ENCODE measurements at regions not wholly inside any gene's neighbourhood (a gene's known extent, or its start where the extent isn't known, plus 50 kb on each side); places are given as distances from the start of the nearest gene placed in this dataset.

DNA sequence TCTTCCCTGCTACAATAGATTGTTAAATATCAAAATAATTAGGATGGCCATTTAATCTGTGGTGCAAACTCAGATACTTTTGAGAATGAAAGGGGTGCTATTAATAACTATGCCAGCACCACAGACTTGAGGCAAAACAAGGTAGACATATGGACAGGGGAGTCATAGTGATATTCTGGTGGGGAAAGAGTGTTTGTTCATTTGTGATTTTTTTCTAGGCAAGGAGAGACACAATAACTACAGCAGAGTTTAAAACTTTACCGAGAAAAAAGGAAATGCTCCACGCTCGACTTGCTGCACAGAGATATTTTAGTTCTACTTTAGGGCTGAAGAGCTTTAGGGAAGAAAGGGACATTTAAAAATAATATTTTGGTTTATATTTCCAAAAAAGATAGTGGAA lies 611.2 kb upstream of the GRM7 start:
- TF ChIP-seq, protein P1, sequence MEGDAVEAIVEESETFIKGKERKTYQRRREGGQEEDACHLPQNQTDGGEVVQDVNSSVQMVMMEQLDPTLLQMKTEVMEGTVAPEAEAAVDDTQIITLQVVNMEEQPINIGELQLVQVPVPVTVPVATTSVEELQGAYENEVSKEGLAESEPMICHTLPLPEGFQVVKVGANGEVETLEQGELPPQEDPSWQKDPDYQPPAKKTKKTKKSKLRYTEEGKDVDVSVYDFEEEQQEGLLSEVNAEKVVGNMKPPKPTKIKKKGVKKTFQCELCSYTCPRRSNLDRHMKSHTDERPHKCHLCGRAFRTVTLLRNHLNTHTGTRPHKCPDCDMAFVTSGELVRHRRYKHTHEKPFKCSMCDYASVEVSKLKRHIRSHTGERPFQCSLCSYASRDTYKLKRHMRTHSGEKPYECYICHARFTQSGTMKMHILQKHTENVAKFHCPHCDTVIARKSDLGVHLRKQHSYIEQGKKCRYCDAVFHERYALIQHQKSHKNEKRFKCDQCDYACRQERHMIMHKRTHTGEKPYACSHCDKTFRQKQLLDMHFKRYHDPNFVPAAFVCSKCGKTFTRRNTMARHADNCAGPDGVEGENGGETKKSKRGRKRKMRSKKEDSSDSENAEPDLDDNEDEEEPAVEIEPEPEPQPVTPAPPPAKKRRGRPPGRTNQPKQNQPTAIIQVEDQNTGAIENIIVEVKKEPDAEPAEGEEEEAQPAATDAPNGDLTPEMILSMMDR (IDR thresholded peaks at IDR 0.05; ENCODE audit: unreplicated experiment), result no peak
- Mint-ChIP-seq H3K27me3 (ENCODE audit: unreplicated experiment) (no peaks in the 10 kb centered on the region), H3K4me3 (ENCODE audit: low read depth, unreplicated experiment) (no peak overlapping the region), H3K9me3 (ENCODE audit: low read depth, unreplicated experiment) (peaks cover 13% of the 10 kb centered on the region), H3K4me1 (ENCODE audit: low read depth, unreplicated experiment) (no peaks in the 10 kb centered on the region), H3K36me3 (ENCODE audit: insufficient read depth, unreplicated experiment) (no peaks in the 10 kb centered on the region), H3K27ac (ENCODE audit: unreplicated experiment) (no peak overlapping the region)
- CTCF ChIA-PET, result no interaction called here
- DNase-seq, result no peak
- BruUV-seq (replicated peaks), result no TSS peak
- intact Hi-C loops (cut with micrococcal nuclease; ENCODE audit: unreplicated experiment), result no loop called here

DNA sequence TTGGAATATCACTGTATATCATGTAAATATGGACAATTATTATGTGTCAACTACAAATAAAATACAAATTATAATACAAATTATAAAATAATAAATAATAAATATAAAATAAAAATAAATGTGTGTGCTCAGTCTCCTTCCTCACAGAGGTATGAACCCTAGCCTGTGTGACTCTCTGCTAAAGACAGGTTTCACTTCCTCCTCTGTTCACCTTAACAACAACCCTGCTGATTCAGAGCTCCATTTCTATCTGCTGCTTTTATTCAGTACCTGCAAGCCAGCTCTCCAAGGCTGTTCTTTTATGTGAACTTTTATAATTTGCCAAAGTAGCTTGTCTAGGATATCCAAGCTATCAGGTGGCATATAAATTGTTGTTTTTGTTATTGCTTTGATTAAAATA lies 610.7 kb upstream of the GRM7 start:
- Mint-ChIP-seq H3K27ac (ENCODE audit: unreplicated experiment) (no peak overlapping the region), H3K4me1 (ENCODE audit: low read depth, unreplicated experiment) (no peaks in the 10 kb centered on the region)

DNA sequence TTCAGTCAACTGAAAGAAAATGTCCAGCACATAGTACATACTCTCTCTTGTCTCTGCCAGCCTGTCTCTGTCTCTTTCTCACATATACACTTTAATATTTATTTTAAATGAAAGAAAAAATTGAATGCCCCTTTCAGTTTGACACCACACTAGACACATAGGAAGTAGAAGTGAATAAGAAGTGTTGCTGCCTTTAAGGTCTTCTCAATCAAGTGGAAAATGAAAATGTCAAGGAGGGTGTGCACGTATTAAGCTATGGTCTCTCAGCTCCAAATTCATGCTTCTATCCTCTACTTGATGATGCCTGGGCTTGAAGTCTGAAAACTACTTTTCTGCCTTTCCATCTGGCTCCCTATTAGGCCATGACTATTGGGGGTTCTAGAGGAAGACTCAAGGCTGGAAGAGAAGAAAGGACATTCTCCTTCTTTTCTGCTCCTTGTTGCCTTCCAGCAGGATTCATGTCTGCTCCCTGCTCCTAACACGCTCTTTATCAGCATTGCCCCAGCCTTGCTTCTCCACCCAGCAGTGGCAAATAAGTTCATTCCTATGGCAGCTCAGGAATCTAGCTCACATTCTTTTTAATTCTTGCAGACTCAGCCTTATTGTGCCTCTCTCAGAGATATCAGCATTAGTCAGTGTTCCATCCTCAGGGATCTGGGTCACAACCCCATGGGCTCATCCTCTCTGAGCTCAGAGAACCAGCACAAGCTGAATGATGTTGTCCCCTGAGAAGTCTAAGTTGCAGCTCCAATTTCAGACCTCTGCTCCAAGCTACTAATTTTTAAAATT lies 609.1 kb upstream of the GRM7 start:
- Mint-ChIP-seq H3K4me3 (ENCODE audit: low read depth, unreplicated experiment) (no peak overlapping the region), H3K9me3 (ENCODE audit: low read depth, unreplicated experiment) (peaks cover 13% of the 10 kb centered on the region), H3K4me1 (ENCODE audit: low read depth, unreplicated experiment) (no peaks in the 10 kb centered on the region), H3K27me3 (ENCODE audit: unreplicated experiment) (no peaks in the 10 kb centered on the region), H3K27ac (ENCODE audit: unreplicated experiment) (no peak overlapping the region), H3K36me3 (ENCODE audit: insufficient read depth, unreplicated experiment) (no peaks in the 10 kb centered on the region)
- no peak for DNase-seq
- no TSS peak for BruUV-seq (replicated peaks)
- intact Hi-C loops (cut with micrococcal nuclease; ENCODE audit: unreplicated experiment), result no loop called here
- CTCF ChIA-PET, result no interaction called here
- TF ChIP-seq, protein P1 (IDR thresholded peaks at IDR 0.05; ENCODE audit: unreplicated experiment), result no peak

More for the DNA sequence above, 610.7 kb upstream of the GRM7 start:
- BruUV-seq (replicated peaks), result no TSS peak
- intact Hi-C loops (cut with micrococcal nuclease; ENCODE audit: unreplicated experiment), result no loop called here
- no peak for DNase-seq
- TF ChIP-seq, protein P1 (IDR thresholded peaks at IDR 0.05; ENCODE audit: unreplicated experiment), result no peak
- no peak overlapping the region for H3K4me3 Mint-ChIP-seq (ENCODE audit: low read depth, unreplicated experiment)
- CTCF ChIA-PET, result no interaction called here
- no peaks in the 10 kb centered on the region for H3K27me3 Mint-ChIP-seq (ENCODE audit: unreplicated experiment)
- no peaks in the 10 kb centered on the region for H3K36me3 Mint-ChIP-seq (ENCODE audit: insufficient read depth, unreplicated experiment)
- peaks cover 10% of the 10 kb centered on the region for H3K9me3 Mint-ChIP-seq (ENCODE audit: low read depth, unreplicated experiment)

DNA sequence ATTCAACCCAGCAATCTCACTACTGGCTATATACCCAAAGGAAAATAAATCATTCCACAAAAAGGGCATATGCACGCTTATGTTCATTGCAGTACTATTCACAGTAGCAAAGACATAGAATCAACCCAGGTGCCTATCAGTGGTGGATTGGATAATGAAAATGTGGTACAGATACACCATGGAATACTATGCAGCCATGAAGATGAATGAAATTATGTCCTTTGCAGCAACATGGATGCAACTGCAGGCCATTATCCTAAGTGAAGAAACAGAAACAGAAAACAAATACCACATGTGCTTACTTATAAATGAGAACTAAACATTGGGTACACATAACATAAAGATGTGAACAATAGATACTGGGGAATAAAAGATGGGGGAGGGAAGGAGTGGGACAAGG lies 606.4 kb upstream of the GRM7 start:
- Mint-ChIP-seq H3K4me3 (ENCODE audit: low read depth, unreplicated experiment) (no peak overlapping the region), H3K9me3 (ENCODE audit: low read depth, unreplicated experiment) (peaks cover 14% of the 10 kb centered on the region), H3K27me3 (ENCODE audit: unreplicated experiment) (no peaks in the 10 kb centered on the region), H3K36me3 (ENCODE audit: insufficient read depth, unreplicated experiment) (no peaks in the 10 kb centered on the region), H3K4me1 (ENCODE audit: low read depth, unreplicated experiment) (no peaks in the 10 kb centered on the region), H3K27ac (ENCODE audit: unreplicated experiment) (no peak overlapping the region)
- CTCF ChIA-PET, result no interaction called here
- TF ChIP-seq, protein P1 (IDR thresholded peaks at IDR 0.05; ENCODE audit: unreplicated experiment), result no peak
- no peak for DNase-seq
- no TSS peak for BruUV-seq (replicated peaks)
- intact Hi-C loops (cut with micrococcal nuclease; ENCODE audit: unreplicated experiment), result no loop called here

Measured in Calu3 (cell line).